ENCODE measurements at regions not wholly inside any gene's neighbourhood (a gene's known extent, or its start where the extent isn't known, plus 50 kb on each side); places are given as distances from the start of the nearest gene placed in this dataset.

- TF ChIP-seq EZH2 (IDR thresholded peaks at IDR 0.05; ENCODE audit: borderline replicate concordance) (no peak), EZH2phosphoT487 (IDR thresholded peaks at IDR 0.05; ENCODE audit: low read depth, severe bottlenecking, unreplicated experiment) (no peak)
- TF ChIP-seq, protein P1, sequence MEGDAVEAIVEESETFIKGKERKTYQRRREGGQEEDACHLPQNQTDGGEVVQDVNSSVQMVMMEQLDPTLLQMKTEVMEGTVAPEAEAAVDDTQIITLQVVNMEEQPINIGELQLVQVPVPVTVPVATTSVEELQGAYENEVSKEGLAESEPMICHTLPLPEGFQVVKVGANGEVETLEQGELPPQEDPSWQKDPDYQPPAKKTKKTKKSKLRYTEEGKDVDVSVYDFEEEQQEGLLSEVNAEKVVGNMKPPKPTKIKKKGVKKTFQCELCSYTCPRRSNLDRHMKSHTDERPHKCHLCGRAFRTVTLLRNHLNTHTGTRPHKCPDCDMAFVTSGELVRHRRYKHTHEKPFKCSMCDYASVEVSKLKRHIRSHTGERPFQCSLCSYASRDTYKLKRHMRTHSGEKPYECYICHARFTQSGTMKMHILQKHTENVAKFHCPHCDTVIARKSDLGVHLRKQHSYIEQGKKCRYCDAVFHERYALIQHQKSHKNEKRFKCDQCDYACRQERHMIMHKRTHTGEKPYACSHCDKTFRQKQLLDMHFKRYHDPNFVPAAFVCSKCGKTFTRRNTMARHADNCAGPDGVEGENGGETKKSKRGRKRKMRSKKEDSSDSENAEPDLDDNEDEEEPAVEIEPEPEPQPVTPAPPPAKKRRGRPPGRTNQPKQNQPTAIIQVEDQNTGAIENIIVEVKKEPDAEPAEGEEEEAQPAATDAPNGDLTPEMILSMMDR (IDR thresholded peaks at IDR 0.05; ENCODE audit: poor library complexity): no peak
- Histone ChIP-seq H3K79me2 (no peaks in the 10 kb centered on the region), H3K9me3 (ENCODE audit: low read depth) (no peaks in the 10 kb centered on the region), H4K20me1 (ENCODE audit: insufficient read depth, poor library complexity, severe bottlenecking) (no peaks in the 10 kb centered on the region), H3K36me3 (replicated peaks; ENCODE audit: insufficient read depth, low read depth) (no peaks in the 10 kb centered on the region), H3K4me3 (no peak overlapping the region), H2AFZ (no peak overlapping the region), H3K27ac (no peak overlapping the region), H3K9me2 (replicated peaks; ENCODE audit: insufficient read depth) (no peaks in the 10 kb centered on the region), H3K4me1 (ENCODE audit: insufficient read depth) (no peaks in the 10 kb centered on the region), H3K4me2 (no peak overlapping the region), H3K27me3 (no peaks in the 10 kb centered on the region)
- 70% methylated on average over 2 of the region's 2 CpGs for WGBS (ENCODE audit: low lambda C conversion rate, missing lambda C conversion rate)
- no peak for DNase-seq (ENCODE audit: low spot score)
These were observed 617.2 kb upstream of the CHORDC1 start for GRCh38 chr11:90840071-90840470.

GRCh38 chr11:90836031-90836430 lies 613.2 kb upstream of the CHORDC1 start:
- no peaks in the 10 kb centered on the region for H3K27me3 ChIP-seq
- no peak overlapping the region for H2AFZ ChIP-seq
- no peak overlapping the region for H3K4me2 ChIP-seq
- no peaks in the 10 kb centered on the region for H3K9me2 ChIP-seq (replicated peaks; ENCODE audit: insufficient read depth)
- H3K9me3 ChIP-seq (ENCODE audit: low read depth): no peaks in the 10 kb centered on the region
- H3K4me3 ChIP-seq: no peak overlapping the region
- WGBS (ENCODE audit: low lambda C conversion rate, missing lambda C conversion rate): 55% methylated on average over 1 of the region's 1 CpG
- H3K27ac ChIP-seq: no peak overlapping the region
- no peak for TF ChIP-seq EZH2 (IDR thresholded peaks at IDR 0.05; ENCODE audit: borderline replicate concordance)
- TF ChIP-seq, protein P1 (IDR thresholded peaks at IDR 0.05; ENCODE audit: poor library complexity): no peak
- TF ChIP-seq EZH2phosphoT487 (IDR thresholded peaks at IDR 0.05; ENCODE audit: low read depth, severe bottlenecking, unreplicated experiment): no peak
- no peak for DNase-seq (ENCODE audit: low spot score)
- no peaks in the 10 kb centered on the region for H3K4me1 ChIP-seq (ENCODE audit: insufficient read depth)
- H3K36me3 ChIP-seq (replicated peaks; ENCODE audit: insufficient read depth, low read depth): no peaks in the 10 kb centered on the region
- no peaks in the 10 kb centered on the region for H4K20me1 ChIP-seq (ENCODE audit: insufficient read depth, poor library complexity, severe bottlenecking)
- no peaks in the 10 kb centered on the region for H3K79me2 ChIP-seq

DNA sequence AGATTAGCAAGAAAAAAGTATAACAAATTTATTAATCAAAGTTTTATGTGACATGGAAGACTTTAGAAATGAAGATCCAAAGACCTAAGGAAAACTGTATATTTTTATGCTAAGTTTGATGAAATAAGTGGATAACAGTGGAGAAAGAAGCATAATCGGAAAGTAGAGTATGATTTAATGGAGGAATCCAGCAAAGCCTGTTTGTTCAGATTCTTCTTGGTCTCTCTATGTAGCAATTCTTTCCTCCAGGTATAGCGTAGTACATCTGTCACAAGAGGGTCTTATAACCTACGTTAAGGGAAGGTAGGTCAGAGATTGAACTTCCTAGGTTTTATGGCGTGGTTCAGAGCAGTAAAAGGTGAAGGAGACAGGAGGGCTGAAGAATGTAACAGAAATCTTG lies 600.6 kb upstream of the CHORDC1 start:
- Histone ChIP-seq H3K9me3 (ENCODE audit: low read depth) (no peaks in the 10 kb centered on the region), H3K4me2 (peak overlapping the region; percentile 0), H3K27me3 (no peaks in the 10 kb centered on the region), H3K36me3 (replicated peaks; ENCODE audit: insufficient read depth, low read depth) (no peaks in the 10 kb centered on the region), H3K79me2 (no peaks in the 10 kb centered on the region), H2AFZ (no peak overlapping the region), H3K4me1 (ENCODE audit: insufficient read depth) (peaks cover 11% of the 10 kb centered on the region), H3K27ac (peak overlapping the region; percentile 35), H3K4me3 (no peak overlapping the region), H3K9me2 (replicated peaks; ENCODE audit: insufficient read depth) (no peaks in the 10 kb centered on the region), H4K20me1 (ENCODE audit: insufficient read depth, poor library complexity, severe bottlenecking) (no peaks in the 10 kb centered on the region)
- 61% methylated on average over 4 of the region's 4 CpGs for WGBS (ENCODE audit: low lambda C conversion rate, missing lambda C conversion rate)
- no peak for TF ChIP-seq EZH2phosphoT487 (IDR thresholded peaks at IDR 0.05; ENCODE audit: low read depth, severe bottlenecking, unreplicated experiment)
- TF ChIP-seq EZH2 (IDR thresholded peaks at IDR 0.05; ENCODE audit: borderline replicate concordance): no peak
- TF ChIP-seq, protein P1 (IDR thresholded peaks at IDR 0.05; ENCODE audit: poor library complexity): no peak
- DNase-seq (ENCODE audit: low spot score): no peak

GRCh38 chr11:90822996-90823395 lies 600.1 kb upstream of the CHORDC1 start:
- H3K79me2 ChIP-seq: no peaks in the 10 kb centered on the region
- H4K20me1 ChIP-seq (ENCODE audit: insufficient read depth, poor library complexity, severe bottlenecking): no peaks in the 10 kb centered on the region
- H3K27ac ChIP-seq: peak overlapping the region; percentile 35
- H3K4me3 ChIP-seq: no peak overlapping the region
- H2AFZ ChIP-seq: no peak overlapping the region
- no peak for DNase-seq (ENCODE audit: low spot score)
- no peaks in the 10 kb centered on the region for H3K9me3 ChIP-seq (ENCODE audit: low read depth)
- H3K4me2 ChIP-seq: peak overlapping the region; percentile 0
- TF ChIP-seq EZH2 (IDR thresholded peaks at IDR 0.05; ENCODE audit: borderline replicate concordance) (no peak), EZH2phosphoT487 (IDR thresholded peaks at IDR 0.05; ENCODE audit: low read depth, severe bottlenecking, unreplicated experiment) (no peak)
- TF ChIP-seq, protein P1 (IDR thresholded peaks at IDR 0.05; ENCODE audit: poor library complexity): no peak
- H3K27me3 ChIP-seq: no peaks in the 10 kb centered on the region
- H3K4me1 ChIP-seq (ENCODE audit: insufficient read depth): peaks cover 11% of the 10 kb centered on the region
- no peaks in the 10 kb centered on the region for H3K36me3 ChIP-seq (replicated peaks; ENCODE audit: insufficient read depth, low read depth)
- no peaks in the 10 kb centered on the region for H3K9me2 ChIP-seq (replicated peaks; ENCODE audit: insufficient read depth)
- WGBS (ENCODE audit: low lambda C conversion rate, missing lambda C conversion rate): 48% methylated on average over 5 of the region's 5 CpGs

Measured in hepatocyte (in vitro differentiated cells).